Activated T-cell treated with anti-CD3 and anti-CD28 coated beads, Interleukin-2, amount 50 U/mL, for 48 hours (primary cell): ENCODE measurements at regions not wholly inside any gene's neighbourhood (a gene's known extent, or its start where the extent isn't known, plus 50 kb on each side); places are given as distances from the start of the nearest gene placed in this dataset.

Experiments
- DNase-seq, 2 experiments: peaks; one replicate each; pipeline ENCODE4 v3.0.0-alpha.2; 2020

GRCh38 chr16:35741546-35741945, 2282.1 kb downstream of the TP53TG3F start:
- DNase-seq: no peak

- DNase-seq: no peak
These were observed 2283.8 kb downstream of the TP53TG3F start for GRCh38 chr16:35743101-35743692.

- DNase-seq: no peak
These were observed 2284.7 kb downstream of the TP53TG3F start for GRCh38 chr16:35744084-35744483.

GRCh38 chr16:35744726-35745125, 2285.3 kb downstream of the TP53TG3F start:
- no peak for DNase-seq

GRCh38 chr16:35745191-35745590, 2285.8 kb downstream of the TP53TG3F start:
- DNase-seq: no peak

- DNase-seq: no peak
These were observed 2286.4 kb downstream of the TP53TG3F start for GRCh38 chr16:35745821-35746248.

GRCh38 chr16:35746281-35746962, 2287.0 kb downstream of the TP53TG3F start:
- no peak for DNase-seq

GRCh38 chr16:35746963-35747657, 2287.7 kb downstream of the TP53TG3F start:
- DNase-seq: no peak

- DNase-seq: no peak
These were observed 2288.4 kb downstream of the TP53TG3F start for GRCh38 chr16:35747658-35748455.

GRCh38 chr16:35748621-35749252, 2289.3 kb downstream of the TP53TG3F start:
- no peak for DNase-seq

GRCh38 chr16:35749253-35750141, 2290.1 kb downstream of the TP53TG3F start:
- DNase-seq: no peak

- no peak for DNase-seq
These were observed 2290.8 kb downstream of the TP53TG3F start for GRCh38 chr16:35750157-35750689.

GRCh38 chr16:35750701-35751104, 2291.3 kb downstream of the TP53TG3F start:
- no peak for DNase-seq

- no peak for DNase-seq
These were observed 2292.0 kb downstream of the TP53TG3F start for GRCh38 chr16:35751191-35751941.

GRCh38 chr16:35752012-35752772, 2292.8 kb downstream of the TP53TG3F start:
- no peak for DNase-seq

- no peak for DNase-seq
These were observed 2293.6 kb downstream of the TP53TG3F start for GRCh38 chr16:35752773-35753558.

GRCh38 chr16:35753559-35754390, 2294.4 kb downstream of the TP53TG3F start:
- no peak for DNase-seq
